ENCODE measurements at regions not wholly inside any gene's neighbourhood (a gene's known extent, or its start where the extent isn't known, plus 50 kb on each side); places are given as distances from the start of the nearest gene placed in this dataset.

GRCh38 chr6:144479991-144480390 lies 194.9 kb downstream of the UTRN start:
- no peaks in the 10 kb centered on the region for H3K27me3 ChIP-seq
- H3K27ac ChIP-seq = no peak overlapping the region
- H3K4me3 ChIP-seq = no peak overlapping the region
- no peaks in the 10 kb centered on the region for H3K4me1 ChIP-seq
- intact Hi-C loops (cut with DNase I) = loop anchor here (5.0 kb wide), 4 partner anchors 198 to 373 kb away; no protein-coding TSS in a partner anchor
- no peak for DNase-seq
- no peaks in the 10 kb centered on the region for H3K9me3 ChIP-seq
- TF ChIP-seq CTCF (IDR thresholded peaks at IDR 0.05) = no peak
- H3K9ac ChIP-seq (ENCODE audit: low read depth in 2 of 2, low read length in 2 of 2) = no peak overlapping the region
- H3K36me3 ChIP-seq = no peaks in the 10 kb centered on the region

- Histone ChIP-seq H3K27me3 (no peaks in the 10 kb centered on the region), H3K27ac (no peak overlapping the region), H3K9me3 (no peaks in the 10 kb centered on the region), H3K4me3 (no peak overlapping the region), H3K4me1 (no peaks in the 10 kb centered on the region), H3K36me3 (no peaks in the 10 kb centered on the region), H3K9ac (ENCODE audit: low read depth in 2 of 2, low read length in 2 of 2) (no peak overlapping the region)
- TF ChIP-seq CTCF (IDR thresholded peaks at IDR 0.05) = no peak
- intact Hi-C loops (cut with DNase I) = loop anchor here (5.0 kb wide), 4 partner anchors 198 to 373 kb away; no protein-coding TSS in a partner anchor
- no peak for DNase-seq
Observed at GRCh38 chr6:144480473-144480872, 195.3 kb downstream of the UTRN start.

- Histone ChIP-seq H3K4me1 (no peaks in the 10 kb centered on the region), H3K9me3 (no peaks in the 10 kb centered on the region), H3K9ac (ENCODE audit: low read depth in 2 of 2, low read length in 2 of 2) (no peak overlapping the region), H3K4me3 (no peak overlapping the region), H3K27me3 (no peaks in the 10 kb centered on the region), H3K36me3 (no peaks in the 10 kb centered on the region), H3K27ac (no peak overlapping the region)
- no peak for TF ChIP-seq CTCF (IDR thresholded peaks at IDR 0.05)
- no peak for DNase-seq
- intact Hi-C loops (cut with DNase I) = loop anchor here (5.0 kb wide), 4 partner anchors 199 to 374 kb away; no protein-coding TSS in a partner anchor
Observed at GRCh38 chr6:144481527-144481926, 196.4 kb downstream of the UTRN start.

- DNase-seq = peak; percentile 82
- no peaks in the 10 kb centered on the region for H3K36me3 ChIP-seq
Observed at GRCh38 chr6:144482142-144482541, 197.0 kb downstream of the UTRN start.

GRCh38 chr6:144485531-144485930 lies 200.4 kb downstream of the UTRN start:
- H3K36me3 ChIP-seq = no peaks in the 10 kb centered on the region
- intact Hi-C loops (cut with DNase I) = no loop called here
- no peak for DNase-seq
- no peaks in the 10 kb centered on the region for H3K9me3 ChIP-seq
- H3K27ac ChIP-seq = no peak overlapping the region
- H3K4me1 ChIP-seq = no peaks in the 10 kb centered on the region
- no peaks in the 10 kb centered on the region for H3K27me3 ChIP-seq
- TF ChIP-seq CTCF (IDR thresholded peaks at IDR 0.05) = no peak
- no peak overlapping the region for H3K4me3 ChIP-seq
- H3K9ac ChIP-seq (ENCODE audit: low read depth in 2 of 2, low read length in 2 of 2) = no peak overlapping the region

More at GRCh38 chr6:144482142-144482541, 197.0 kb downstream of the UTRN start:
- Histone ChIP-seq H3K4me1 (no peaks in the 10 kb centered on the region), H3K4me3 (no peak overlapping the region), H3K9ac (ENCODE audit: low read depth in 2 of 2, low read length in 2 of 2) (no peak overlapping the region), H3K27me3 (no peaks in the 10 kb centered on the region), H3K27ac (no peak overlapping the region), H3K9me3 (no peaks in the 10 kb centered on the region)
- intact Hi-C loops (cut with DNase I) = loop anchor here (5.0 kb wide), 4 partner anchors 200 to 375 kb away; no protein-coding TSS in a partner anchor
- TF ChIP-seq CTCF (IDR thresholded peaks at IDR 0.05) = peak; percentile 54
